Right ventricle myocardium inferior (tissue), 1 donor: ENCODE measurements at regions not wholly inside any gene's neighbourhood (a gene's known extent, or its start where the extent isn't known, plus 50 kb on each side); places are given as distances from the start of the nearest gene placed in this dataset.
"Not testable (repeated sequence)": the region's sequence is repeated elsewhere in the genome, so short reads cannot be mapped to it uniquely, and the experiment has no call there.

ENCODE experiments used
- ATAC-seq: fragments of 200-7000 bp; cut with Tn5 transposase; one replicate; pipeline ENCODE4 v1.9.1; 2020; ENCODE audit warnings: mild to moderate bottlenecking, moderate library complexity
- DNase-seq: peaks from one replicate; pipeline ENCODE4 v3.0.0; 2021; ENCODE audit errors: missing footprints
- intact Hi-C: fragments of 100-400 bp; cut with DNase I; formaldehyde crosslinking; loops from one replicate; pipeline ENCODE4 v1.11.0; 2022
- donor health status: DM: no; HTN: yes; CAD: no; lungs with severe emphysema.

DNA sequence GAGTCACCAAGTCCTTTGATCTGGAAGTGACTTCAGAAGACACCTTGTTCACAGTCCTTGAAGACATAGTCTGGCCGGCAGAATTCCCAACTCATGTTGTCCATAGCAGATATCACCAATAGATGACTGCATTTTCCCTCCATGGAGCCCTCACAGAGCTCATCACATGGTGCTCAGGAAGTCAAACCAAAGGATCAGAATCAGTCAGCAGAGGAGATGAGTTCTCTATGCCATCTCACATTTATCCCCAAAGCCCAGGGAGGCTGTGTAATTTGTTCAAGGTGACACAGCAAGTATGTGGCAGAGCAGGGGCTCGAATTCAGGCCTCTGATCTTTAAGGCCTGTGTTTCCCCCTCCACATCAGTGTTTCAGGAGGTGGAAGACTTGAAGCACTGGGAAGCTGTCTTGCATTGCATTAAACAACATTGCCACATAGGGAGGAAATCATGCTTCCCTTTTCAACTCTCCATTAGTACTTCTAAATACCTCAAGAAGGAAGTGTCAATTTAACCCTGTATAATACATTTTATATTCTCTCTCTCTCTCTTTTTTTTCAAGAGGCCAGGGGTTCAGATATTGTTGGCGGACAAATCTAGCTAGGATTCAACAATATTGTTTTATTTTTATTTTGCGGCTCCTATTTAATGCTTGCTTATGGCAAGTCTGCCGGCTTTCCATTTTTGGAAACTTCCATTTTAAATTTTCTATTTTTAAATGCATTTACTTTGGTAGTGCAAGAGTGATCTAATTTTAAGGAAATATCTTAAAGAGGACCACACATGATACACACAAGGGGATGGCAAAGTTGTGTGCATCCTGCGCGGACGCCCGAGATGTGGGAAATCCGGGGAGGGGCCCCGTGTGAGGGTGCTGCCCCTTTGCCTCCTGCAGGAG is 61.9 kb downstream of the NPIPB5 start:
- ATAC-seq = peak; percentile 59
- DNase-seq, intact Hi-C loops: not testable (repeated sequence)

DNA sequence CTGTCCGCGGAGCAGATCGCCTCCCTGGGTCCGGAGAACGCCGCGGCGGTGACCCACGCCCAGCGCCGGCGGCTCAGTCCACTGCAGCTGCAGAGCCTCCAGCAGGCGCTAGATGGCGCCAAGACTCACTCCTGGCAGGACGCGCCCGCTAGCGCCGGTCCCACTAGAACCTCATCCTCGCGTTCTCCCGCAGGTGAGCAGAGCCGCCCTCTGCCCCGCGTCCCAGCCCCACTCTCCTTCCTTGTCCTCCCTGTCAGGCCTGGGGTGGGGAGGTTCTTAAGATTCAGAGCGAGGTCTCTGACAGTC is 62.5 kb downstream of the NPIPB5 start:
- DNase-seq, intact Hi-C loops: not testable (repeated sequence)
- peak; percentile 91 for ATAC-seq

DNA sequence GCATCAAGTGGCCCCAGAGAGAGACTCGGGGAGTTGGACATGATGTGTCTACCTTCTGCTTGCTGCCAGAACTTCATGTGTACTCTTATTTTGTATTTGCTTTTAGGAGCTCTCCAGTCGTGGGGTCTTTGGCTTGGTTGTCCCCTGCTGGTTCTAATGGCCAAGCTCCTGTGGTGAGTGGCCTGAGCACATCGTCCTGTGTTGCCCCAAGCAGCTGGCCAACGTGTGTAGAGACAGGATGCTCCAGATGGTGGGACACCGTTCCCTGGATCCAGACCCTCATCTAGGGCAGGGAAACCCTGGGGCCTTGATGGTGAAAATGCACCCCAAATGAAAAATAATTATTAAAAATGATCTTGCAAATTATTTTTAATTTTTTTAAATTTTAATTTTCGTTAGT is 65.8 kb downstream of the NPIPB5 start:
- ATAC-seq, DNase-seq, intact Hi-C loops: not testable (repeated sequence)

DNA sequence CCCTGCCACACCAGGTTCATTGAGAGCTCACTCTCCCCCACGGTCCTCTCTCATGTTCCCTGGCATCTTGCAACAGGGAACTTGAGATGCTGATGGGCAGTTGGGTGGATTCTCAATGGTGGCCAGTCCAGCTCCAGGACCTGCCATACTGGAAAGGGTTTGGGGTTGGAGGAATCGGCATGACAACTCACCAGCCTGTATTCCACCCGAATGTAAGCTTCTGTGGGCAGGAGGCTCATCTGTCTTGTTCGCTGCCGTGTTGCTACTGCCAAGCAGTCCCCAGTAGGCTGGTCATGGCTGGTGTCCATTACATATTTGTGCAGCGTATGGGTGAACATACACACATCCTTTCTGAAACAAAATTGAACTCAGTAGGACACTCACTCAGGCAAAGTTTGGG is 72.5 kb downstream of the NPIPB5 start:
- ATAC-seq, intact Hi-C loops, DNase-seq: not testable (repeated sequence)

DNA sequence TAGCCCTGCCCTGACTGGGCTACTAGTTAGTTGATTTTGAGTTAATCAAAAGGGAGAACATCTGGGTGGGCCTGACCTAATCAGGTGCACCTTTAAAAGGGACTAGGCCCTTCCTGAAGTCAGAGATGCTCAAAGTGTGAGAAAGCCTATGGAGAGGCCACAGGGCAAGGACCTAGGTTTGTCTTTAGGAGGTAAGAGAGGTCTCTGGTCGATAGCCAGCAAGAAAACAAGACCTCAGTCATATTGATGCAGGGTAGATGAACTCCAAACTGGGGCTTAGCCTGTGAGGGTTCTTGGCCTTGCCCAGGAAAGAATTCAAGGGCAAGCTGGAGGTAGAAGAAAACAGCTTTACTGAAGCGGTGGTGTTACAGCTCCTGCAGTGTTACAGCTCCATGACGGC is 73.8 kb downstream of the NPIPB5 start:
- DNase-seq, intact Hi-C loops, ATAC-seq: not testable (repeated sequence)

DNA sequence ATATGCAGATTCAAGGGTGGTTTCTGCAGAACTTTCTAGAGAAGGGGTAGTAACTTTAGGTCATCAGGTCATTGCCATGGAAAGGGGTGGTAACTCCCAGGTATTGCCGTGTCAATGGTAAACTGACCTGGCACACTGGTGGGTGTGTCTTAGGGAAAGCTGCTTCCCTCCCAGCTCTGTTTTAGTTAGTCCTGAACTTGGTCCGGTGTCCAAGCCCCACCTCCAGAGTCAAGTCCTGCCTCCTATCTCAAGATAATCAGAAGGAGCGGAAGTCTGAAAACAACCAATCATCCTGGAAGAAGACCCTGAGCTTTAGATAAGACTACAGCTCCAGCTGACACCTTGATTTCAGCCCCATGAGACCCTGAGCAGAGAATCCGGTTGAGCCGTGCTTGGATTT is 74.2 kb downstream of the NPIPB5 start:
- intact Hi-C loops, ATAC-seq, DNase-seq: not testable (repeated sequence)

DNA sequence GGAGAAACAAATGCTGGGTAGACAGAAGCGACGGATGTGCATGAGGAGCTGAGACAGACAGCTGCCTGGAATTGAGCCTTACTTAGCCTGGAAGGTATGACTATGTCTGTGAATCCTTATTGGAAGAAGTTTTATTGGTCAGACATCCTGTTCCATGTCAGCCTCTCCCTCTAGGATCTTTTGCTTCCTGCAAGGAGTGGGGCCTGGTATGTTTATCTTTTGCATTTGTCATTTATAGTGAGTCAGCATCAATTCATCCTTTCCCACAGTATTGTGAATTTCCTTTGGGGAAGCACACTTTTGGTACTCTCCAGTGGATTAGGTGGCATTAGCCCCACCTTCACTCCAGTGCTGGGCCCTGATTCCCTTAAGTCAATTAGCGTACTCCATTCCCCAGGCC is 74.7 kb downstream of the NPIPB5 start:
- ATAC-seq, DNase-seq, intact Hi-C loops: not testable (repeated sequence)

DNA sequence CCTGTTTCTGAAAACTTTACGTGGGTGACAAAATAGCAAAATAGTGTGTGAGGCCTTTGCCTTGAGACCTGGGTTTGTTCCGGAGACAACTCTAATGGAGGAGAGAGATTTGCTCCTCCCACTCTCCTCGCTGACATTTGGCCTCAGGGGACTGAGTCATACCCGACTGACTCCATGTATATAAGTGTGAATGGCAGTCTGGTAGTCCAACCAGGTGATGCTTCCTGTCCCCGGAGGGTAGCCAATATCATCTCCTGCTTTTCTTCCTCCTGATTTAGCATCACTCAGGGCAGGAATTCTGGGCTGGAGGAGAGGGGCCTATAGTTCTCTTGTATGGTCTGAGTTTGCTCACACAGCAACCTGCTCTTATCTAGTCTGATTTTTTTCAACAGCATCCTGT is 76.0 kb downstream of the NPIPB5 start:
- DNase-seq, intact Hi-C loops, ATAC-seq: not testable (repeated sequence)

DNA sequence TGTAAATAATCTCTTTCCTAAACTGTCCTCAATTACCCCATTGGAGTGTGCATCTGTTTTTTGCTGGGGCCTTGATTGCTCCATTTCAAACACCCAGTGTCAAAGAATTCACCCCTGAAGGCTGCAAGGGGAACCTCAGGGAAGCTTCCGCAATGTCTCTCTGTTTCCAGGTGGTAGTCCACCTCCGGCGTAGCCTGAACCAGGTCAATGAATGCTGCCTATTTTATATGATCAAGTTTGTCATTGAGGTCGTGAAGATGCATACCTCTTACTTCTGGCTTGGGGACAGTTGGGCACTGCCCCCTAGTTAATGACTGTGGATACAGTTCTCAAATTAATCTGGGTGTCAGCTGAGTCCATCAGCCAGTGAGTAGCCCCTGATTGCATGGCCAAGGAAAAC is 79.1 kb downstream of the NPIPB5 start:
- DNase-seq, intact Hi-C loops, ATAC-seq: not testable (repeated sequence)

DNA sequence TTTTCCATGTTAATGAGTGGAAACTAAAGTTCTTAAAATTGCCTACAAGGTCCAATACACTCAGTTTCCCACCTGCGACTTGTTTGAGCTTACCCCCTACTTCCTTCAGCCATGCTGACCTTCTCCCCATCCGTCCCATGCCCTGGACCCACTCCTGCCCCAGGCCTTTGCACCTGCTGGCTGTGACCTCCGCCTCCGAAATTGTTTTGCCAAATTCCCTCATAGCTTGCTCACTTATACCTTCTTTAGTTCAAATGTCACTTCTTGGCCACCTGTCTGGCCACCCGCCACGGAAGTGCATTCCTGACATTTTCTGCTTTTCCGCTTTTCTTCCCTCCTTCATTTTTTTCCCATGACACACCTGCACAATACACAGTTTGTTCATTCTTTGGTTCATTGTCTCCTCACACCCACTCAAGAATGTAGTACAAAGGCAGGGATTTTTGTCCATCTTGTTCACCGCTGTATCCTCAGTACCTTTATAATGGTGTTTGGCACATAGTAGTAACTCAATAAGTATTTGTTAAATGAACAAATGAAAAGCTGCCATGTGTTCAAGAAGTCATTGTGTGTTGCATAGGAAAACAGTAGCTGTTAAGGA is 85.9 kb downstream of the NPIPB5 start:
- not testable (repeated sequence) for DNase-seq, ATAC-seq

DNA sequence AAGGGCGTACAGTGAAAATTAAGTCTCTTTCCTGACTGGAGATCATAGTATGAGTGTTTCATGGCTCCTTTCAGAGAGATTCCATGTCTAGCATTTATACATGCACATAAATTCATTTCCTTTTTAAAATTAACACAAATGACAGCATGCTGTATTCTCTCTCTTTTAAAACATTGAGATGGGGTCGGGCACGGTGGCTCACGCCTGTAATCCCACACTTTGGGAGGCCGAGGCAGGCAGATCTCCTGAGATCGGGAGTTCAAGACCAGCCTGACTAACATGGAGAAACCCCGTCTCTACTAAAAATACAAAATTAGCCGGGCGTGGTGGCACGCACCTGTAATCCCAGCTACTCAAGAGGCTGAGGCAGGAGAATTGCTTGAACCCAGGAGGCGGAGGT is 93.1 kb downstream of the NPIPB5 start:
- intact Hi-C loops, DNase-seq, ATAC-seq: not testable (repeated sequence)

More for the DNA sequence above, 85.9 kb downstream of the NPIPB5 start:
- intact Hi-C loops = not testable (repeated sequence)

DNA sequence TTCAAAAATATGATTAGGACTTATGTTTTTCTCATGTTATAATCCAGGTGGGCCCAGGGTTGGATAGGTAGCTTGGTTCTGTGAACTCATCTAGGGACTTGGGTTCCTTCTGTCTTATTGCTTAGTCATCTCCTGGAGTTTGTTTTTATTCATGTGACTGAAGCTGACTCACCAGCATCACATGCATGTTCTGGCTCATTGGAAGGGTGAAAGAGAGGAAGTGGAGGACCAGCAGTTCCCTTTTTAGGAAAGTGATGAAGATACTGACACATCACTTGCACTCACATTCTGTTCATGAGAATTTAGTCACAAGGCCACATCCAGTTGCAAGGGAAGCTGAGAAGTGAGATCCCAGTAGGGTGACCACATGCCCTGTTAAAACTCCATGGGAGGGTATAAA is 95.9 kb downstream of the NPIPB5 start:
- DNase-seq, intact Hi-C loops: not testable (repeated sequence)
- ATAC-seq = peak; percentile 70

DNA sequence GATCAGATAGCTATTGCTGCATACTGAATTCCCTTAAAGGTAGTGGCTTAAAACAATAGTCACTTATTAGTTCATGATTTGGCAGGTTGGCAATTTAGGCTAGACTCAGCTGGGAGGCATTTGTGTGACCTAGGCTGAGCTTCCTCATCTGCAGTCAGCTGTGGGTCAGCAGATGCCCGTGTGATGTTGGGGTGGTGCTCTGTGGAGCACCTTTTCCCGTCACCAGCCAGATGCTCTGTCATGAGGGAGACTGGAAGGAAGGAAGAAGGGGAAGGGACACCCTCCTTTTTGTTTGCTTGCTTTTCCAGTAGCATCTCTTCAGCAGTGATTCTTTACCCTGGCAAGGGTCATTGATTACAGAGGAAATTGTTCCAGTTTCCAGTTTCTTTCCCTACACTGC is 99.1 kb downstream of the NPIPB5 start:
- DNase-seq, ATAC-seq, intact Hi-C loops: not testable (repeated sequence)

DNA sequence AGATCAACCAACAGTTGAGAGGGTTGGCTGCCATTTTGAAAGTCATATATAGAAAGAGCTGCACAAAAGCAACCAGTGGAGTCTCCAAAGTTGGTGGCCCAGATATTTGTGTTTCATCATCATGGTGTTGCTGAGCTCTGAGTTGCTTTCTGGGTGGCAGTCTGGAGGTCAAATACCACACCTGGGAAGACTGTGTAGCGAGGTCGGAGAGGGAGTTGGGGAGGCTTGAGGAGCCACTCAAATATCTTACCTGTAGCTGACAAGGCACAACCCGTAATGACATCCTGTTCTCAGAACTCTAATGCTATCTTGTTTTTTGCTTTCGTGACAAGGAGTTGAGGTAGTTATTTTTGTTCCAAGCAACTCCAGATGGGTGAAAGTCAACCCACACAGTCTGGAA is 100.4 kb downstream of the NPIPB5 start:
- DNase-seq, intact Hi-C loops, ATAC-seq: not testable (repeated sequence)

DNA sequence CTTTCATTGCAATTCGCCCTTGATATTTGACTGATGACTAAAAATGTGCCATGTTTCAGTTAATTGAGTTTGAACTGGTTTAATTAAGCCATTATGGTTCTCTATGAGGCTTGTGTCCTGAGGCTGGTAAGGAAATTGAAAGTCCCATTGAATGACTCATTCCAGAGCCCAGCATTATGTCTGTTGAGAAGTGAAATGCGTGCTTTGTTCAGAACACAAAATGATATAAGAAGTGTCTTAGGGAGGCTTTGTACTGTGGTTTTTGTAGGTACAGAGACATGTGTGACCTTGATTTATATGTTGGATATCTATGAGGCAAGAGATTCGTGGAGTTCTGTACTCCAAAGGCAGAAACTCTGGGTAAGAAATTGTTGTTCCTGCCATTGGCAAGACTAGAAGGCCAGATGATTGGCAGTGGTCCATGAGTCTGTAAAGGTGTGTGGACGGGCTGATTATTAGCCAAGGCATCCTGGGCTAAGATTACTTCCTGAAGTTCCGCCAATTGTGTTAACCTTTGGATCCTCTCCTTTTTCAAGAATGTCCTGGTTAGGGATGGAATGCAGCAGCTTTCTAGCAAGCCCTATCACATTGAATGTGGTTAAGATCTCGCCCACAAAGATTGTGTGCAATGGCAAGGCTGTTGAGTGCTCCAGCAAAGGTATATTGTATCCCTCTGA is 103.7 kb downstream of the NPIPB5 start:
- intact Hi-C loops = no loop called here
- DNase-seq (no peak), ATAC-seq (no peak)

DNA sequence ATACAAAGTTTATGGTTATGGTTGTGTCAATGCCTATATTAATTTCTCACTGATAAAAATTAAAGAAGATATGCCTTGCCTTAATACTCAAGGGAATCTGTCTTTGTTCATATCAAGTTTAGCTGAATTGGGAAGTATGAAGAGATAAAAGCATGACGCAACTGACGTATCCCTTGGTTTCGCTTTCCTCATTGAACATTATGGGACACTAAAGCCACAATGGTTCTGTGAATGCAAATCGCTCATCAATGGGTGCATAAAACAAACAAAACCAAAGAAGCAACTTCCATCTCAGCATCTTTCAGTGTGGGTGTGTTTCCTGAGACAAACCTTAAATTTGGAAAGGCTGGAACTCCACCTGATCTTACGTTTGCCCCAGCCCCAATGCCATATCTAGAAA is 108.2 kb downstream of the NPIPB5 start:
- DNase-seq = no peak
- no peak for ATAC-seq
- intact Hi-C loops = no loop called here

DNA sequence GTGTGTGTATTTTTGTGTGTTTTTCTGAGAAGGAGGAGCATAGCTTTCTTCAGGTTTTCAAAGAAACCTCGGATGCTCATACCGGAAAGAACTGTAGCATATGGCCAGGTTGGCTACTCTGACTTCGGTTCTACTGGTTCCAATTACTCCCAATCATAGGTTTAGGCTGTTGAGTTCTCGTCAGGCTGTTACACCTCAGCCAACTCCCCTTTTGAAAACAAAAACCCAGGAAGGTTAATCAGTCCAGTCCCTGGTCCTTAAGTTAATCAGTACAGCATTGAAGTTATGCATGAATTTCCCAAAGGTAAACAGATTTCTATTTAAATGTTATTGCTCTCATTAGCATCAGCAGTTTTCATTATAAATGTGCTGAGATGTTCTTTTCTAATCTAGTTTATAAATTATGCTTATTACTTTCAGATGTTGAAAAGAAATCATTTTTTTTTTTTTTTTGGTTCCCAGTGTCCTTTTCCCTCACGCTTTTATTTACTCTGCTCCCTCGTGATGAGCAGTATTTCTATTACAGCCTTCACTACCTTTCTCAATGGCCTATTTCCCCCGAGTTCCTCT is 111.0 kb downstream of the NPIPB5 start:
- no peak for DNase-seq
- intact Hi-C loops = no loop called here
- no peak for ATAC-seq

DNA sequence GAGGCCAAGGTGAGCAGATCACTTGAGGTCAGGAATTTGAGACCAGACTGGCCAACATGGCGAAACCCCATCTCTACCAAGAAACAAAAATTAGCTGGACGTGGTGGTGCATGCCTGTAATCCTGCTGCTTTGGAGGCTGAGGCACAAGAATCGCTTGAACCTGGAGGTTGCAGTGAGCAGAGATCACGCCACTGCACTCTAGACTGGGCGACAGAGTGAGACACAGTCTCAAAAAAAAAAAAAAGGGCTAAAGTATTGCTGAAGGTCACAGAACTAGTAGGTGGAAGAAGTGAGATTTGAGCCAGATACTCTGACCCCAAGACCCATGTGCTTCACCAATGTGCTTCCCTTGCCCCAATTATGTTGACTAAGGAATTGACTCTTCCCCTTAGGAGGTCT is 112.0 kb downstream of the NPIPB5 start:
- intact Hi-C loops = no loop called here

DNA sequence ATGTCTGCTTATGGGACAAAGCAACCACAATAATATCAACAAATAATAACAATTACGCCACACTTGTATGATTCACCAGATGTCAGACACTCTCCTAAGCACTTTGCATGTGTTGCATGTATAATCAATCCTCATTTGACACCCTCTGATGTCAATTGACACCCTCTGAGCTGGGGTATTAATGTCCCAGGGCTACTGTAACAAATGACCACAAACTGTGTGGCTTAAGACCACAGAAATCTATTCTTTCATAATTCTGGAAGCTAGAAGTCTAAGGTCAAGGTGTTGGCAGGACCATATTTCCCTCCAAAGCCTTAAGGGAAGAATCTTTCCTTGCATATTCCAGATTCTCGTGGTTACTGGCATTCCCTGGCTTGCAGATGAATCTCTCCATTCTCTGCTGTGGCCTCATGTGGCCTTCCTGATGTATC is 112.7 kb downstream of the NPIPB5 start:
- no peak for DNase-seq

More for the DNA sequence above, 112.0 kb downstream of the NPIPB5 start:
- ATAC-seq (no peak), DNase-seq (no peak)

More for the DNA sequence above, 112.7 kb downstream of the NPIPB5 start:
- no peak for ATAC-seq
- intact Hi-C loops = no loop called here
